DND-41 (cell line): ENCODE measurements at regions not wholly inside any gene's neighbourhood (a gene's known extent, or its start where the extent isn't known, plus 50 kb on each side); places are given as distances from the start of the nearest gene placed in this dataset.

Experiments used
- ATAC-seq: fragments of 200-7000 bp; cut with Tn5 transposase; 3 replicates; pipeline ENCODE4 v1.9.1; 2021; ENCODE audit warnings: low read depth; ENCODE audit not compliant: insufficient read depth
- DNase-seq: peaks from one replicate; pipeline ENCODE4 v3.0.0-alpha.2; 2020
- H2AFZ ChIP-seq: 2 replicates; pipeline ENCODE4 v1.6.0; 2012; ENCODE audit warnings: low read depth, low read length
- H3K27ac ChIP-seq: 2 replicates; pipeline ENCODE4 v1.5.1; 2012; ENCODE audit warnings: low read length, inconsistent platforms
- H3K27me3 ChIP-seq: fragments of 200-600 bp; sonication (generic); 2 replicates; pipeline ENCODE4 v1.6.0; 2012; ENCODE audit warnings: low read length, mild to moderate bottlenecking, inconsistent platforms; ENCODE audit not compliant: insufficient read depth, poor library complexity
- H3K36me3 ChIP-seq: 2 replicates; pipeline ENCODE4 v1.5.1; 2012; ENCODE audit warnings: low read length, inconsistent platforms; ENCODE audit not compliant: insufficient read depth
- H3K4me1 ChIP-seq: 2 replicates; pipeline ENCODE4 v1.5.1; 2012; ENCODE audit warnings: mild to moderate bottlenecking, low read length; ENCODE audit not compliant: insufficient read depth
- H3K4me2 ChIP-seq: 2 replicates; pipeline ENCODE4 v1.6.0; 2012; ENCODE audit warnings: mild to moderate bottlenecking, moderate library complexity, low read length, inconsistent platforms; ENCODE audit not compliant: insufficient read depth
- H3K4me3 ChIP-seq, 2 experiments: fragments of 200-600 bp in 1 of 2; shearing (Covaris generic) in 1 of 2; 2 replicates each; pipeline ENCODE4 v1.5.1; 2012 to 2016; ENCODE audit warnings: inconsistent platforms in 2 of 2, low read length in 2 of 2, mild to moderate bottlenecking in 2 of 2, low read depth in 1 of 2, moderate library complexity in 1 of 2
- H3K79me2 ChIP-seq: 2 replicates; pipeline ENCODE4 v1.6.0; 2012; ENCODE audit warnings: low read length, inconsistent platforms; ENCODE audit not compliant: insufficient read depth
- H3K9ac ChIP-seq: 2 replicates; pipeline ENCODE4 v1.6.0; 2012; ENCODE audit warnings: low read depth, mild to moderate bottlenecking, inconsistent platforms, low read length, moderate library complexity
- H3K9me3 ChIP-seq: 2 replicates; pipeline ENCODE4 v1.5.1; 2012; ENCODE audit warnings: low read length, moderate library complexity, mild to moderate bottlenecking, inconsistent platforms; ENCODE audit not compliant: insufficient read depth, severe bottlenecking
- H4K20me1 ChIP-seq: 2 replicates; pipeline ENCODE4 v1.6.0; 2012; ENCODE audit warnings: low read length; ENCODE audit not compliant: insufficient read depth
- EZH2 ChIP-seq: IDR thresholded peaks from 3 replicates; pipeline ENCODE4 v1.6.1; 2012; ENCODE audit warnings: borderline replicate concordance, low read depth, mild to moderate bottlenecking, moderate library complexity, low read length, inconsistent platforms; ENCODE audit not compliant: severe bottlenecking
- TF ChIP-seq, protein P1 (sequence below): IDR thresholded peaks from 2 replicates; pipeline ENCODE4 v1.5.1; 2012; ENCODE audit warnings: borderline replicate concordance, low read length, moderate library complexity, mild to moderate bottlenecking; ENCODE audit not compliant: poor library complexity, severe bottlenecking; ENCODE audit errors: extremely low read depth

DNA sequence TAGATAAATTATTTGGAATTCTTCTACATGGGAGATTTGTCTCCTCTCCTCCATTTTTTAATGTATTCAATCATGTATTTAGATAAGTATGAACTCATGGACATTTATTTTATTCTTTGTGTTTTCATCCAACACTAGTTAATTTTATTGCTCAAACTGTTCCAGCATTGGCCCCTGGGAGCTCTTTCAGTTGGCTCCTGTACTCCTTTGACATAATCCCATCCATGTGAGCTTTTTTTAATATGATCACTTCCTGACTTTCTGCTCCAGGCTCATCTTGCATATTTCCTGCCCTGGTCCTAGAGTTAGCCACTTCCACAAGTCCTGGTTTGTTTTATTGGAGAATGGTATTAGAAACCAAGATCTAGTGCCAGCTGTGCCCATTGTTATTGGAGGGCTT is 419.0 kb upstream of the CDH11 start:
- Histone ChIP-seq H3K79me2 (no peaks in the 10 kb centered on the region), H2AFZ (no peak overlapping the region), H4K20me1 (no peaks in the 10 kb centered on the region), H3K4me2 (no peak overlapping the region), H3K9me3 (no peaks in the 10 kb centered on the region), H3K27ac (no peak overlapping the region), H3K4me1 (no peaks in the 10 kb centered on the region), H3K4me3 (no peak overlapping the region), H3K9ac (no peak overlapping the region), H3K27me3 (no peaks in the 10 kb centered on the region), H3K36me3 (no peaks in the 10 kb centered on the region)
- no peak for TF ChIP-seq EZH2
- TF ChIP-seq, protein P1, sequence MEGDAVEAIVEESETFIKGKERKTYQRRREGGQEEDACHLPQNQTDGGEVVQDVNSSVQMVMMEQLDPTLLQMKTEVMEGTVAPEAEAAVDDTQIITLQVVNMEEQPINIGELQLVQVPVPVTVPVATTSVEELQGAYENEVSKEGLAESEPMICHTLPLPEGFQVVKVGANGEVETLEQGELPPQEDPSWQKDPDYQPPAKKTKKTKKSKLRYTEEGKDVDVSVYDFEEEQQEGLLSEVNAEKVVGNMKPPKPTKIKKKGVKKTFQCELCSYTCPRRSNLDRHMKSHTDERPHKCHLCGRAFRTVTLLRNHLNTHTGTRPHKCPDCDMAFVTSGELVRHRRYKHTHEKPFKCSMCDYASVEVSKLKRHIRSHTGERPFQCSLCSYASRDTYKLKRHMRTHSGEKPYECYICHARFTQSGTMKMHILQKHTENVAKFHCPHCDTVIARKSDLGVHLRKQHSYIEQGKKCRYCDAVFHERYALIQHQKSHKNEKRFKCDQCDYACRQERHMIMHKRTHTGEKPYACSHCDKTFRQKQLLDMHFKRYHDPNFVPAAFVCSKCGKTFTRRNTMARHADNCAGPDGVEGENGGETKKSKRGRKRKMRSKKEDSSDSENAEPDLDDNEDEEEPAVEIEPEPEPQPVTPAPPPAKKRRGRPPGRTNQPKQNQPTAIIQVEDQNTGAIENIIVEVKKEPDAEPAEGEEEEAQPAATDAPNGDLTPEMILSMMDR, result no peak
- no peak for DNase-seq
- ATAC-seq, result no peak

DNA sequence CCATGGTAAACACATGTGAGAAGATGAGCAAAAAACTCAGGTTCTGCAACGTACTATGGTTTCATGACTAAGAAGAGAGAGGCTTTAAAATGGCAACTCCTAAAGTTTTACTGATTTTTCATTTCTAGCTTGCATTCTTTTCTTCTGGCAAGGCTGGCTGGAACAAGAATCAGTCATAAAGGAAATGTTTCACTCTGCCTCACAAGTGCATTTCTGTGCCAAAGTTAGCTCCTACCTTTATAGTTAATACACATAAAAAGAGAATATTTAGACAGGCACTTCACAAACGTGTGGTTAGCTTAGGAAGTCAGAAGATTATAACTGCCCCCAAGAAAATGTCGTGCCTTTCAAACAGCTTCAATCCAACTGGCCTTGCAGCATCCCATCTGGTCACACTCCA is 417.1 kb upstream of the CDH11 start:
- Histone ChIP-seq H3K4me1 (no peaks in the 10 kb centered on the region), H4K20me1 (no peaks in the 10 kb centered on the region), H2AFZ (no peak overlapping the region), H3K9me3 (no peaks in the 10 kb centered on the region), H3K27ac (no peak overlapping the region), H3K9ac (no peak overlapping the region), H3K4me3 (no peak overlapping the region), H3K4me2 (no peak overlapping the region), H3K36me3 (no peaks in the 10 kb centered on the region), H3K79me2 (no peaks in the 10 kb centered on the region), H3K27me3 (no peaks in the 10 kb centered on the region)
- ATAC-seq (no peak), DNase-seq (no peak)
- TF ChIP-seq EZH2, result no peak
- TF ChIP-seq, protein P1, result no peak

DNA sequence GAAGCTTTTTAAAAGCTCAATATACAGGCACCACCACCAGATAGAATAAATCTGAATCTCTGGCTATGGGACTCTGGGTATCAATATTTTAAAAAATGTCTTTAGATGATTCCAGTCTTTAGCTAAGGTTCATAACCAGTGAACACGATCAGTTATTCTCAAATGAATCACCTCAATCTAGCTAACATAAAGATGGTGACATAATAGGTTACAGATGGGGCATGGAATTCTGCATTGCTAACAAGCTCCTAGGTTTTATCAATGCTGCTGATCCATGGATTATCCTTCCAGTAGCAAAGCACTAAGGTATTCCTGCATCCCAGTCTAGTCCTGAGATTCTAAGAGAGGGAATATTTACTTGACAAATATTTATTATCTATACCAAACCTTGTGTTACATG is 415.5 kb upstream of the CDH11 start:
- no peak for TF ChIP-seq EZH2
- Histone ChIP-seq H3K4me3 (no peak overlapping the region), H4K20me1 (no peaks in the 10 kb centered on the region), H3K36me3 (no peaks in the 10 kb centered on the region), H2AFZ (no peak overlapping the region), H3K9me3 (no peaks in the 10 kb centered on the region), H3K4me1 (no peaks in the 10 kb centered on the region), H3K27ac (no peak overlapping the region), H3K9ac (no peak overlapping the region), H3K27me3 (no peaks in the 10 kb centered on the region), H3K79me2 (no peaks in the 10 kb centered on the region), H3K4me2 (no peak overlapping the region)
- ATAC-seq (no peak), DNase-seq (no peak)

DNA sequence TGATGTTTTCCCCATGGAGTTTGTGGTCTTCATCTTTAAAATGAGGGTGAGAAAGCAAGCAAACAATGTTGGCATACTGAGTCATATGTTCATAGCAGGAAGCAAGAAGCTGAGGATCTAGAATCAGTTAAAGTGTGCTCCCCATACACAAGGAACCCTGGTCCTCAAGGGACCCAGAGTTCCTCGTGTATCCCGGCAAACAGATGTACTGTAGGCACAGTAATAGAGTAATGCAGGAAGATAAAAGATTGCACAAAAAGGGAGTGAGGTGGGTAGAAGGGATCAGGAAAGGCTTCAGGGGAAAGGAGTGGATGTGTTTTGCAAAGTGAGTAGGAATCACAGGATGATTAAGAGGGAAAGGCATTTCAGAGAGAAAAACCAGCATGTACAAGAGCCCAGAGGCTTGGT is 412.3 kb upstream of the CDH11 start:
- Histone ChIP-seq H2AFZ (no peak overlapping the region), H3K9ac (no peak overlapping the region), H3K79me2 (no peaks in the 10 kb centered on the region), H3K27ac (no peak overlapping the region), H3K36me3 (no peaks in the 10 kb centered on the region), H3K4me1 (no peaks in the 10 kb centered on the region), H3K9me3 (no peaks in the 10 kb centered on the region), H4K20me1 (no peaks in the 10 kb centered on the region), H3K27me3 (no peaks in the 10 kb centered on the region), H3K4me2 (no peak overlapping the region), H3K4me3 (no peak overlapping the region)
- TF ChIP-seq, protein P1, result no peak
- no peak for TF ChIP-seq EZH2
- DNase-seq, result no peak
- ATAC-seq, result no peak
